ENCODE measurements at regions not wholly inside any gene's neighbourhood (a gene's known extent, or its start where the extent isn't known, plus 50 kb on each side); places are given as distances from the start of the nearest gene placed in this dataset.

GRCh38 chr1:175870217-175870616, 126.8 kb upstream of the TNR start:
- no peaks in the 10 kb centered on the region for H3K4me1 Mint-ChIP-seq (ENCODE audit: unreplicated experiment)
- TF ChIP-seq CTCF (IDR thresholded peaks at IDR 0.05): no peak
- H3K36me3 Mint-ChIP-seq (ENCODE audit: unreplicated experiment): no peaks in the 10 kb centered on the region
- no peaks in the 10 kb centered on the region for H3K9me3 Mint-ChIP-seq (ENCODE audit: unreplicated experiment)
- H3K27me3 Mint-ChIP-seq (ENCODE audit: unreplicated experiment): no peaks in the 10 kb centered on the region
- no peak overlapping the region for H3K27ac Mint-ChIP-seq (ENCODE audit: unreplicated experiment)
- no peak overlapping the region for H3K4me3 Mint-ChIP-seq (ENCODE audit: unreplicated experiment)
- DNase-seq (ENCODE audit: extremely low spot score, unreplicated experiment): no peak

GRCh38 chr1:175866776-175867175, 123.4 kb upstream of the TNR start:
- no peak for TF ChIP-seq CTCF (IDR thresholded peaks at IDR 0.05)
- Mint-ChIP-seq H3K27ac (ENCODE audit: unreplicated experiment) (no peak overlapping the region), H3K36me3 (ENCODE audit: unreplicated experiment) (no peaks in the 10 kb centered on the region), H3K9me3 (ENCODE audit: unreplicated experiment) (no peaks in the 10 kb centered on the region), H3K4me3 (ENCODE audit: unreplicated experiment) (no peak overlapping the region), H3K27me3 (ENCODE audit: unreplicated experiment) (no peaks in the 10 kb centered on the region), H3K4me1 (ENCODE audit: unreplicated experiment) (no peaks in the 10 kb centered on the region)
- no peak for DNase-seq (ENCODE audit: extremely low spot score, unreplicated experiment)

GRCh38 chr1:175865041-175865766, 121.8 kb upstream of the TNR start:
- Mint-ChIP-seq H3K4me3 (ENCODE audit: unreplicated experiment) (no peak overlapping the region), H3K36me3 (ENCODE audit: unreplicated experiment) (no peaks in the 10 kb centered on the region), H3K27ac (ENCODE audit: unreplicated experiment) (no peak overlapping the region), H3K9me3 (ENCODE audit: unreplicated experiment) (no peaks in the 10 kb centered on the region), H3K27me3 (ENCODE audit: unreplicated experiment) (no peaks in the 10 kb centered on the region), H3K4me1 (ENCODE audit: unreplicated experiment) (no peaks in the 10 kb centered on the region)
- TF ChIP-seq CTCF (IDR thresholded peaks at IDR 0.05): no peak
- no peak for DNase-seq (ENCODE audit: extremely low spot score, unreplicated experiment)

GRCh38 chr1:175864625-175865024, 121.2 kb upstream of the TNR start:
- Mint-ChIP-seq H3K9me3 (ENCODE audit: unreplicated experiment) (no peaks in the 10 kb centered on the region), H3K4me1 (ENCODE audit: unreplicated experiment) (no peaks in the 10 kb centered on the region), H3K27ac (ENCODE audit: unreplicated experiment) (no peak overlapping the region), H3K4me3 (ENCODE audit: unreplicated experiment) (no peak overlapping the region), H3K36me3 (ENCODE audit: unreplicated experiment) (no peaks in the 10 kb centered on the region), H3K27me3 (ENCODE audit: unreplicated experiment) (peaks cover 4% of the 10 kb centered on the region)
- no peak for TF ChIP-seq CTCF (IDR thresholded peaks at IDR 0.05)
- no peak for DNase-seq (ENCODE audit: extremely low spot score, unreplicated experiment)

GRCh38 chr1:175864183-175864582, 120.8 kb upstream of the TNR start:
- H3K9me3 Mint-ChIP-seq (ENCODE audit: unreplicated experiment): no peaks in the 10 kb centered on the region
- peaks cover 5% of the 10 kb centered on the region for H3K27me3 Mint-ChIP-seq (ENCODE audit: unreplicated experiment)
- DNase-seq (ENCODE audit: extremely low spot score, unreplicated experiment): no peak
- no peak overlapping the region for H3K27ac Mint-ChIP-seq (ENCODE audit: unreplicated experiment)
- no peak for TF ChIP-seq CTCF (IDR thresholded peaks at IDR 0.05)
- H3K4me3 Mint-ChIP-seq (ENCODE audit: unreplicated experiment): no peak overlapping the region
- no peaks in the 10 kb centered on the region for H3K4me1 Mint-ChIP-seq (ENCODE audit: unreplicated experiment)
- no peaks in the 10 kb centered on the region for H3K36me3 Mint-ChIP-seq (ENCODE audit: unreplicated experiment)

All from osteocyte (in vitro differentiated cells).